OCI-LY7 (cell line): ENCODE measurements at regions not wholly inside any gene's neighbourhood (a gene's known extent, or its start where the extent isn't known, plus 50 kb on each side); places are given as distances from the start of the nearest gene placed in this dataset.

ENCODE experiments used
- BruUV-seq: library from RNA; stranded (reverse); fragments of 400-500 nt; replicated peaks from 2 replicates; lab custom pipeline; 2021; lab: Mats Ljungman, UMichigan
- CTCF ChIA-PET: fragments of 300-600 bp; sonication (Branson Sonifier 250); formaldehyde crosslinking; loops from one replicate; lab custom pipeline; 2022; ENCODE audit warnings: antibody characterized with exemption; ENCODE audit not compliant: unreplicated experiment; lab: Charles Lee
- POLR2A ChIA-PET: fragments of 300-600 bp; sonication (Branson Sonifier 250); formaldehyde crosslinking; loops from one replicate; lab custom pipeline; 2022; ENCODE audit warnings: antibody characterized with exemption; lab: Charles Lee
- DNase-seq: peaks from one replicate; pipeline ENCODE4 v3.0.0-alpha.2; 2015; ENCODE audit warnings: low spot score
- H2AFZ ChIP-seq: fragments of 200-600 bp; sonication (generic), shearing (Covaris generic); 2 replicates; pipeline ENCODE4 v1.6.1; 2014; ENCODE audit warnings: mild to moderate bottlenecking, antibody characterized with exemption, low read length, moderate library complexity
- H3K27ac ChIP-seq: fragments of 200-600 bp; sonication (generic); 2 replicates; pipeline ENCODE4 v1.5.1; 2014; ENCODE audit warnings: mixed run types, low read depth, mild to moderate bottlenecking, moderate library complexity, low read length, inconsistent platforms; ENCODE audit not compliant: poor library complexity, severe bottlenecking
- H3K36me3 ChIP-seq: fragments of 200-600 bp; sonication (generic); 2 replicates; pipeline ENCODE4 v1.6.1; 2014; ENCODE audit warnings: mild to moderate bottlenecking, antibody characterized with exemption, low read length, moderate library complexity, mixed read lengths; ENCODE audit not compliant: insufficient read depth
- H3K4me1 ChIP-seq: fragments of 200-600 bp; sonication (generic); 2 replicates; pipeline ENCODE4 v1.5.1; 2014; ENCODE audit warnings: mild to moderate bottlenecking, low read length; ENCODE audit not compliant: insufficient read depth, poor library complexity, severe bottlenecking
- H3K4me2 ChIP-seq: fragments of 200-600 bp; sonication (generic); 2 replicates; pipeline ENCODE4 v1.6.1; 2014; ENCODE audit warnings: mild to moderate bottlenecking, low read length
- H3K4me3 ChIP-seq: fragments of 200-600 bp; sonication (generic); 2 replicates; pipeline ENCODE4 v1.5.1; 2014; ENCODE audit warnings: mild to moderate bottlenecking, low read depth, low read length; ENCODE audit not compliant: poor library complexity, severe bottlenecking
- H3K79me2 ChIP-seq: fragments of 200-600 bp; sonication (generic); 2 replicates; pipeline ENCODE4 v1.6.1; 2016; ENCODE audit warnings: low read depth, mild to moderate bottlenecking, low read length, moderate library complexity, mixed read lengths; ENCODE audit not compliant: insufficient read depth
- H3K9me2 ChIP-seq: fragments of 200-600 bp; sonication (generic); 2 replicates; pipeline ENCODE4 v1.6.1; 2016; ENCODE audit warnings: mild to moderate bottlenecking, low read length, mixed read lengths; ENCODE audit not compliant: insufficient read depth
- H3K9me3 ChIP-seq: fragments of 200-600 bp; sonication (generic); 2 replicates; pipeline ENCODE4 v1.6.1; 2014; ENCODE audit warnings: mild to moderate bottlenecking, mixed run types, low read length, mixed read lengths
- H4K20me1 ChIP-seq: fragments of 200-600 bp; sonication (generic); 2 replicates; pipeline ENCODE4 v1.6.1; 2014; ENCODE audit warnings: mild to moderate bottlenecking, antibody characterized with exemption, low read length, moderate library complexity, mixed read lengths; ENCODE audit not compliant: insufficient read depth
- EZH2phosphoT487 ChIP-seq: fragments of 200-600 bp; sonication (generic); IDR thresholded peaks from 2 replicates; pipeline ENCODE4 v1.6.1; 2018; ENCODE audit warnings: low read depth, borderline replicate concordance, mild to moderate bottlenecking, mixed run types, antibody characterized with exemption, low read length, moderate library complexity, mixed read lengths
- intact Hi-C: fragments of 100-400 bp; cut with micrococcal nuclease; formaldehyde crosslinking; loops from one replicate; pipeline ENCODE4 v1.10.0; 2022; ENCODE audit not compliant: unreplicated experiment
- TF ChIP-seq, protein P1 (sequence below): fragments of 200-600 bp; sonication (generic); conservative IDR thresholded peaks from 2 replicates; pipeline ENCODE4 v1.5.1; 2014; ENCODE audit warnings: mild to moderate bottlenecking, antibody characterized with exemption, low read length, moderate library complexity, mixed read lengths

DNA sequence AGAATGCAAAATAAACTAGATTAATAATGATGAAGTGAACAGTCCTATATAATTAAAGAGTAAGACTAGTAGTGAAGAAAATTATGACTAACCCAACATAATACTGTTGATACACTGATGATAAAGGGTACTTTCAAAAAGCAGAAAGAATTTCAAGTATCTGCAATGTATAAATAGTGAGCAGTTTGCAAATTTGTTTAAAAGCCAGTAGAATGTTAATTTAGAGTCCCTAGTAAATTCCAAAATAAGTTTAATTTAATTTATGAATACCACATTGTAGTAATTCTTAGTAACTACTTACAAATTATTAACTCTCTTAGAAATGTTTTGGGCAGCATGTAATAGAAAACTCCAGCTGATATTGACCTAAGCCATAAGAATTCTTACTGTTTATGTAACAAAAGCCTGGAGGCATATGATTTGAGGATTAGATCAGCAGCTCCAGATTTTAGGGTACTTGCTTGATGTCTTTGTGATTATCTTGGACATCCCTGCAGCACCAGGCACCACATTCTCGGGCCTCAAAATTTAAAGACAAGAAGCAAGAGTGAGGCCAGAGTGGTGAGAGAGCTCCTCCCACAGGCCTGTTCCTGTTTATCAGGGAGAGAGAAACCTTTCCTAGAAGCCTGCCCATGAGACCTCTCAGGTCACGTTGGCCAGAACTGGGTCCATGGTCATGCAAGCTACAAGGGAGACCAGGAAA, 67.6 kb upstream of the TDRD3 start:
- H3K9me3 ChIP-seq: peaks cover 6% of the 10 kb centered on the region; the same call in 1 of the 2 replicates
- no peaks in the 10 kb centered on the region for H3K36me3 ChIP-seq
- ChIA-PET POLR2A (interaction anchor here (1.0 kb wide), 1 partner anchor 688 kb away, joined by 3 read pairs; no protein-coding TSS in a partner anchor), CTCF (interaction anchor here (0.5 kb wide), 1 partner anchor 21 kb away, joined by 4 read pairs; no protein-coding TSS in a partner anchor)
- DNase-seq: peak; percentile 27
- H4K20me1 ChIP-seq: no peaks in the 10 kb centered on the region
- H3K9me2 ChIP-seq: no peaks in the 10 kb centered on the region
- no peak overlapping the region for H3K4me2 ChIP-seq
- intact Hi-C loops: loop anchor here (5.0 kb wide), 1 partner anchor 937 kb away; no protein-coding TSS in a partner anchor
- no peaks in the 10 kb centered on the region for H3K4me1 ChIP-seq
- BruUV-seq: no TSS peak
- H3K4me3 ChIP-seq: no peak overlapping the region
- H3K79me2 ChIP-seq: no peaks in the 10 kb centered on the region
- H2AFZ ChIP-seq: no peak overlapping the region; the same call in 1 of the 2 replicates
- H3K27ac ChIP-seq: no peak overlapping the region
- TF ChIP-seq, protein P1, sequence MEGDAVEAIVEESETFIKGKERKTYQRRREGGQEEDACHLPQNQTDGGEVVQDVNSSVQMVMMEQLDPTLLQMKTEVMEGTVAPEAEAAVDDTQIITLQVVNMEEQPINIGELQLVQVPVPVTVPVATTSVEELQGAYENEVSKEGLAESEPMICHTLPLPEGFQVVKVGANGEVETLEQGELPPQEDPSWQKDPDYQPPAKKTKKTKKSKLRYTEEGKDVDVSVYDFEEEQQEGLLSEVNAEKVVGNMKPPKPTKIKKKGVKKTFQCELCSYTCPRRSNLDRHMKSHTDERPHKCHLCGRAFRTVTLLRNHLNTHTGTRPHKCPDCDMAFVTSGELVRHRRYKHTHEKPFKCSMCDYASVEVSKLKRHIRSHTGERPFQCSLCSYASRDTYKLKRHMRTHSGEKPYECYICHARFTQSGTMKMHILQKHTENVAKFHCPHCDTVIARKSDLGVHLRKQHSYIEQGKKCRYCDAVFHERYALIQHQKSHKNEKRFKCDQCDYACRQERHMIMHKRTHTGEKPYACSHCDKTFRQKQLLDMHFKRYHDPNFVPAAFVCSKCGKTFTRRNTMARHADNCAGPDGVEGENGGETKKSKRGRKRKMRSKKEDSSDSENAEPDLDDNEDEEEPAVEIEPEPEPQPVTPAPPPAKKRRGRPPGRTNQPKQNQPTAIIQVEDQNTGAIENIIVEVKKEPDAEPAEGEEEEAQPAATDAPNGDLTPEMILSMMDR: peak; percentile 70
- TF ChIP-seq EZH2phosphoT487: no peak

DNA sequence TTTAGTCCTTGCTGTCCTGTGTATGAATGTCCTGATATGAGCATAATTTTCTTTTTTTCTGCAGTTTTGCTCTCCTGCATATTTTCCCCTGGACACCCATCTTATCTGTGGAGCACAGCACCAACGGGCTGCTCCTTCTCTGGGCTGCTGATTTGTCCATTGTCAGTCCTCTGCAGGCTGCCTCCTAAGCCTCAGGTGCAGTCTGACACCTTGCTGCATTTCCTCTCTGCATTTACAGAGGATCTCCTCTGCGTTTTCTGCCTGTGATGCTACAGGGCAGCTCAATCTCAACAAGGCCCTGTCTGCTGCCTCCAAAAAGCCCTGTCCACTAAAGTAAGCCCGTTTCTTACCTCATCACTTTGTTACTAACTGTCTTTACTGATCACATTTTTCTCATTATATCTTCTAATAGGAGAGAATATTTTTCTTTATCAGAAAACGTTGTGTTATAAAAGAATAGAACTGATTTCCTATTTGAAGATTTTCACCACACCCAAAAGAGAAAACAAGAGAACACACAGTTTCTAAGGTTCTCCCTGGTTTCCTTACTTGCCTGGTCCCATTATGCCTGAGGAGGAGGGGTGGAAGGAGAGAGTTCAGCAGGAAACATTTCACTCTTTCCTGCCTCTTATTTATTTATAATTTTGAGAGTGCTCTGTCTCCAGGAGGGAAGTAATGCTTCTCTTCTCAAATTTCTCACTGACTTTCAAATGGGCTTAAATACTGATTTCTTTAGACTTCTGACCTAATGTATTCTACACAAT, 65.6 kb upstream of the TDRD3 start:
- Histone ChIP-seq H3K36me3 (no peaks in the 10 kb centered on the region), H2AFZ (no peak overlapping the region), H4K20me1 (no peaks in the 10 kb centered on the region), H3K4me3 (no peak overlapping the region), H3K4me1 (no peaks in the 10 kb centered on the region), H3K4me2 (no peak overlapping the region), H3K9me2 (no peaks in the 10 kb centered on the region), H3K27ac (no peak overlapping the region), H3K79me2 (no peaks in the 10 kb centered on the region), H3K9me3 (peaks cover 6% of the 10 kb centered on the region; the same call in 1 of the 2 replicates)
- intact Hi-C loops: loop anchor here (5.0 kb wide), 1 partner anchor 654 kb away; no protein-coding TSS in a partner anchor
- ChIA-PET CTCF (no interaction called here), POLR2A (no interaction called here)
- DNase-seq: no peak
- no peak for TF ChIP-seq EZH2phosphoT487
- TF ChIP-seq, protein P1: no peak
- BruUV-seq: no TSS peak
